ENCODE measurements at regions not wholly inside any gene's neighbourhood (a gene's known extent, or its start where the extent isn't known, plus 50 kb on each side); places are given as distances from the start of the nearest gene placed in this dataset.

DNA sequence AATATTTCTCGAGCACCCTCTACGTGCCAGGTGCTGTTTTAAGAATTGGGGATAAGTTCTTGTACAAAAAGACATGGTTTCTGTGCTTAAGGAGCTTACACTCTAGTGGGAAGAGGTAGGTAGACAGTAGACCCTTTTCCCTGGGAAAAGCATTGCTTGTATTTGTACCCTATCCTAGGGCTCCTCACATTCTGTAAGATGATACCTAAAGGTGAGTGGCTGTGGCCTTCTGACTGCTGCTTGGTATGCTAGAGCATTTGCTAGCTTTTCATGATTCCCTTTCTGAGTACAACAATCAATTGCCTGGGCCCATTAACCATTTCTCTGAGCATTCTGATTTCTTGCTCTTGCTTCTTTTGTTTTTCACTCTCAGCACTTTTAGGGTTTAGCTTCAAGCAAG lies 286.6 kb downstream of the ZIC3 start:
- TF ChIP-seq, protein P1, sequence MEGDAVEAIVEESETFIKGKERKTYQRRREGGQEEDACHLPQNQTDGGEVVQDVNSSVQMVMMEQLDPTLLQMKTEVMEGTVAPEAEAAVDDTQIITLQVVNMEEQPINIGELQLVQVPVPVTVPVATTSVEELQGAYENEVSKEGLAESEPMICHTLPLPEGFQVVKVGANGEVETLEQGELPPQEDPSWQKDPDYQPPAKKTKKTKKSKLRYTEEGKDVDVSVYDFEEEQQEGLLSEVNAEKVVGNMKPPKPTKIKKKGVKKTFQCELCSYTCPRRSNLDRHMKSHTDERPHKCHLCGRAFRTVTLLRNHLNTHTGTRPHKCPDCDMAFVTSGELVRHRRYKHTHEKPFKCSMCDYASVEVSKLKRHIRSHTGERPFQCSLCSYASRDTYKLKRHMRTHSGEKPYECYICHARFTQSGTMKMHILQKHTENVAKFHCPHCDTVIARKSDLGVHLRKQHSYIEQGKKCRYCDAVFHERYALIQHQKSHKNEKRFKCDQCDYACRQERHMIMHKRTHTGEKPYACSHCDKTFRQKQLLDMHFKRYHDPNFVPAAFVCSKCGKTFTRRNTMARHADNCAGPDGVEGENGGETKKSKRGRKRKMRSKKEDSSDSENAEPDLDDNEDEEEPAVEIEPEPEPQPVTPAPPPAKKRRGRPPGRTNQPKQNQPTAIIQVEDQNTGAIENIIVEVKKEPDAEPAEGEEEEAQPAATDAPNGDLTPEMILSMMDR (IDR thresholded peaks at IDR 0.05; ENCODE audit: low read depth, low read length) = no peak
- no peak for TF ChIP-seq EZH2phosphoT487 (IDR thresholded peaks at IDR 0.05; ENCODE audit: low read depth)
